BJ (cell line): ENCODE measurements at regions not wholly inside any gene's neighbourhood (a gene's known extent, or its start where the extent isn't known, plus 50 kb on each side); places are given as distances from the start of the nearest gene placed in this dataset.
A peak's percentile ranks its signal among the peaks of the same experiment; 100 is the strongest.

Source experiments
- CTCF ChIA-PET: fragments of 350-600 bp; formaldehyde crosslinking; extraction: SDS; loops from one replicate; lab custom pipeline; 2021; ENCODE audit warnings: antibody characterized with exemption, inconsistent platforms; lab: Yijun Ruan, JAX
- POLR2A ChIA-PET: fragments of 300-600 bp; sonication (Branson Sonifier 250); formaldehyde crosslinking; extraction: SDS; loops from one replicate; lab custom pipeline; 2021; ENCODE audit warnings: antibody characterized with exemption; lab: Charles Lee
- DNase-seq: peaks from one replicate; pipeline ENCODE4 v3.0.0-alpha.2; 2011; ENCODE audit warnings: low read depth
- H3K27me3 ChIP-seq: 2 replicates; pipeline ENCODE4 v1.6.0; 2011; ENCODE audit warnings: low read length; ENCODE audit not compliant: control insufficient read depth, insufficient read depth
- H3K36me3 ChIP-seq: 2 replicates; pipeline ENCODE4 v1.5.1; 2011; ENCODE audit warnings: low read length; ENCODE audit not compliant: control insufficient read depth, insufficient read depth
- H3K4me3 ChIP-seq: 2 replicates; pipeline ENCODE4 v1.5.1; 2011; ENCODE audit warnings: low read depth, mild to moderate bottlenecking, control low read depth, low read length
- TF ChIP-seq, protein P1 (sequence below): IDR thresholded peaks from 2 replicates; pipeline ENCODE4 v1.5.1; 2011; ENCODE audit warnings: low read depth, mild to moderate bottlenecking, control low read depth, inconsistent platforms, low read length, moderate library complexity; ENCODE audit not compliant: insufficient read depth

- no peak overlapping the region for H3K4me3 ChIP-seq
- H3K27me3 ChIP-seq, result 0 out of 2 replicates have a peak, but pooled peaks cover 1% of the 10 kb centered on the region
- TF ChIP-seq, protein P1, sequence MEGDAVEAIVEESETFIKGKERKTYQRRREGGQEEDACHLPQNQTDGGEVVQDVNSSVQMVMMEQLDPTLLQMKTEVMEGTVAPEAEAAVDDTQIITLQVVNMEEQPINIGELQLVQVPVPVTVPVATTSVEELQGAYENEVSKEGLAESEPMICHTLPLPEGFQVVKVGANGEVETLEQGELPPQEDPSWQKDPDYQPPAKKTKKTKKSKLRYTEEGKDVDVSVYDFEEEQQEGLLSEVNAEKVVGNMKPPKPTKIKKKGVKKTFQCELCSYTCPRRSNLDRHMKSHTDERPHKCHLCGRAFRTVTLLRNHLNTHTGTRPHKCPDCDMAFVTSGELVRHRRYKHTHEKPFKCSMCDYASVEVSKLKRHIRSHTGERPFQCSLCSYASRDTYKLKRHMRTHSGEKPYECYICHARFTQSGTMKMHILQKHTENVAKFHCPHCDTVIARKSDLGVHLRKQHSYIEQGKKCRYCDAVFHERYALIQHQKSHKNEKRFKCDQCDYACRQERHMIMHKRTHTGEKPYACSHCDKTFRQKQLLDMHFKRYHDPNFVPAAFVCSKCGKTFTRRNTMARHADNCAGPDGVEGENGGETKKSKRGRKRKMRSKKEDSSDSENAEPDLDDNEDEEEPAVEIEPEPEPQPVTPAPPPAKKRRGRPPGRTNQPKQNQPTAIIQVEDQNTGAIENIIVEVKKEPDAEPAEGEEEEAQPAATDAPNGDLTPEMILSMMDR, result no peak
- no peaks in the 10 kb centered on the region for H3K36me3 ChIP-seq
- CTCF ChIA-PET, result no interaction called here
- POLR2A ChIA-PET, result no interaction called here
- no peak for DNase-seq
Observed at GRCh38 chr18:25764777-25765176, 325.6 kb downstream of the SS18 start.

- Histone ChIP-seq H3K36me3 (no peaks in the 10 kb centered on the region), H3K27me3 (peaks cover 1% of the 10 kb centered on the region; the same call in 1 of the 2 replicates), H3K4me3 (no peak overlapping the region)
- ChIA-PET POLR2A (no interaction called here), CTCF (no interaction called here)
- TF ChIP-seq, protein P1, result no peak
- peak; percentile 48 for DNase-seq
Observed at GRCh38 chr18:25759111-25759510, 331.3 kb downstream of the SS18 start.

DNA sequence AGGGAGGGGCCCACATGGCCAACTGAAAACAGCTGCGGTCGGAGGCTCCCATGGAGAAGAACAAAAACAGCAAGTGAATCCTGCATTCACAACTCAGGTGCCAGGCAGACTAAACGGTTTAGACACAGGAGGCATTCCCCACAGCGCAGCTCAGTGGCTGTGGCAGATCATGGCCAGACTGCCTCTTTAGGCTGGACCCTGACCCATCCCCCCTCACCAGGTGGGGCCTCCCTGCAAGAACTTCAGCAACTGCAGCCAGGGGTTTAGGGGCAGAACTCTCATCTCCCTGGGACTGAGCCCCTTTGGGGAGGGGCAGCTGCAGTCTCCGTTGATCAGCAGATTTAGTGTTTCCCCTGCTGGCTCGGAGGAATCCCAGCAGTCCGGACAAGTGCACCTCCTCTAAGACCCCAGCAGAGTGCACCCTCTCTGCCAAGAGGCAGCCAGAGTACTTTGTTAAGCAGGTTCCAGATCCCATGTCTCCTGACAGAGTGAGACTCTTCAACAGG is 346.7 kb downstream of the SS18 start:
- no peak for DNase-seq
- CTCF ChIA-PET, result interaction anchor here (0.8 kb wide), 1 partner anchor 9 kb away, joined by 3 read pairs; no protein-coding TSS in a partner anchor
- H3K36me3 ChIP-seq, result no peaks in the 10 kb centered on the region
- POLR2A ChIA-PET, result no interaction called here
- no peak overlapping the region for H3K4me3 ChIP-seq
- H3K27me3 ChIP-seq, result peaks cover 3% of the 10 kb centered on the region
- TF ChIP-seq, protein P1, result no peak

GRCh38 chr18:25739376-25739775 is 351.0 kb downstream of the SS18 start:
- TF ChIP-seq, protein P1, result no peak
- DNase-seq, result no peak
- Histone ChIP-seq H3K4me3 (no peak overlapping the region), H3K27me3 (peaks cover 3% of the 10 kb centered on the region), H3K36me3 (no peaks in the 10 kb centered on the region)
- ChIA-PET CTCF (no interaction called here), POLR2A (no interaction called here)

GRCh38 chr18:25737710-25738311 is 352.6 kb downstream of the SS18 start:
- TF ChIP-seq, protein P1, result no peak
- CTCF ChIA-PET, result interaction anchor here (0.6 to 1.6 kb wide), 2 partner anchors 9 to 309 kb away, joined by 3 to 5 read pairs; no protein-coding TSS in a partner anchor
- Histone ChIP-seq H3K27me3 (no peaks in the 10 kb centered on the region; the same call in 1 of the 2 replicates), H3K4me3 (no peak overlapping the region), H3K36me3 (no peaks in the 10 kb centered on the region)
- POLR2A ChIA-PET, result interaction anchor here (0.6 kb wide), 1 partner anchor 861 kb away, joined by 3 read pairs; no protein-coding TSS in a partner anchor
- DNase-seq, result peak; percentile 52
